ENCODE measurements at regions not wholly inside any gene's neighbourhood (a gene's known extent, or its start where the extent isn't known, plus 50 kb on each side); places are given as distances from the start of the nearest gene placed in this dataset.

- DNase-seq: no peak
These were observed 200.2 kb upstream of the ARHGAP20 start for GRCh38 chr11:110912437-110912836.

GRCh38 chr11:110910384-110910783 lies 198.1 kb upstream of the ARHGAP20 start:
- no peak for DNase-seq

DNA sequence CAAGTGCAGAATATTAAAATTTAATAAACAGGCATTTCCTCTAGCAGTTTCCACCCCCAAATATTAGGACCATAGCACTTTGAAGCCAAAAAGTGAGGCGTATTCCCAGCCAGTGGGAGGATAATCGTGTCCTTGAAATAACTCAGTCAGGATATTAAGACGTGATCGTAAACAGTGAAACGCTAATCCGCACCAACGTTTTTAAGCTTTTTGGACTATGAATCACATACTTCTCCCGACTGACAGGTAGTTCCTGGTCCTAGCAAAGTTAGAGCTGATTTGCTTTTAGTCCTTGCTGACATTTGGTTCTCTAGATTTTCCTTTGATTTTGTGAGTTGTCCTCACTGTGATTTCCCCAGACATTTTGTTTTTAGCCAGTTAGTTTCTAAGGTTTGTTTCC lies 197.1 kb upstream of the ARHGAP20 start:
- DNase-seq: no peak

- peak in 1 of 2 experiments; percentile 7 for DNase-seq
These were observed 196.3 kb upstream of the ARHGAP20 start for GRCh38 chr11:110908401-110909105.

DNA sequence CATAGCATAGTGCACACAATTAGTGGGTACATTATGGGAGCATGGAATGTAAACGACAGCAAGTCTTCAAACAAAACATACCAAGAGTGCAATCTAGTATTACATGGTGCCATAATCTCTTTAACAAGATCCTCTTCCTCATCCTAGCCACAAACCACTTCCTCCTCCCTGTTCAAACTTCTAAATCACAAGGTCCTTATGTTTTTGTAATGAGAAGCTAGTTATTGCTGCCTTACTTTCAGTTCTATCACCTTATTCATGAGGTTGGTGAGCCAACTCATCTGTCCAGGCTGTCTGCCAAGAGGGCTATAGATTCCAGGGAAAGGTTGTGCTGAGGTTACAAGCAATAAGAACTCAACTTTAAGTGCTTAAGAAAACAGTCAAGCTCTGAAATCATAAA lies 195.4 kb upstream of the ARHGAP20 start:
- DNase-seq: peak in 1 of 2 experiments; percentile 34

- DNase-seq: peak; percentile 8 to 24
These were observed 191.6 kb upstream of the ARHGAP20 start for GRCh38 chr11:110903830-110904229.

DNA sequence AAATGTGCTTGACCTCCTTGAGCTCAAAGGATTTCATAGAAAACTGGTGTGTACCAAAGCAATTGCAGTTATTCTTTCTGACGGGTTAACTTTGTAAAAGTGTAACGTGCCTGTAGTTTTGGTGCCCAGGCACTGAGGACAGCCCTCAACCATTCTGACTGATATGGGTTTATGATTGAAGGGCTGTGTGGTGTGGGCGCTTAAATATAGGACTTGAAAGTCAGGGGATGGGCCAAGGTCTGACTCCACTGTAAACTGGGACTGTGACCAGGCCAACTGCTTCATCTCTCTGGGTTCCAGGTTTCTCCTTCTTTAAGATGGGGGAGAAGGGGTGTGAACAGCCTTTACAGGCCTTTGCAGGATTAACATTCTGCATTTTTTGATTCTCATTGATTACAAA lies 191.1 kb upstream of the ARHGAP20 start:
- DNase-seq: no peak

GRCh38 chr11:110901441-110901840 lies 189.2 kb upstream of the ARHGAP20 start:
- DNase-seq: no peak

GRCh38 chr11:110900426-110900825 lies 188.2 kb upstream of the ARHGAP20 start:
- DNase-seq: no peak

DNA sequence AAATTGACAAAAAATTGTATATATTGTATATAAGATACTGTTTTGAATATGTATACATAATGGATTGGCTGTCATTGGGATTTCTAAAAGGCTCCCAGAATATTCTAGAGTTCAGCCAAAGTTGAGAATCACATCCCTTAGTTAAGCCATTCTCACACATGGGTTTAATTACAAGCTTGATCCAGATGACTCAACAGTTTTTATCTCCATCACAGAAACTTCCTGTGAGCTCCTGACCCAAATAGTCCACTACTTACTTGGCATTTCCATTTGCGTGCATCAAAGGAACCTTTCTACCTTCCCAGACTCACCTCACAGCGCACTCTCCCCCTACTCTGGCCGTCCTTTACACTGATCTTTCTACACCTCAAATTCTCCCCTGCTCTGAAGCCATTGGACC lies 184.8 kb upstream of the ARHGAP20 start:
- no peak for DNase-seq

GRCh38 chr11:110896358-110896757 lies 184.1 kb upstream of the ARHGAP20 start:
- no peak for DNase-seq

DNA sequence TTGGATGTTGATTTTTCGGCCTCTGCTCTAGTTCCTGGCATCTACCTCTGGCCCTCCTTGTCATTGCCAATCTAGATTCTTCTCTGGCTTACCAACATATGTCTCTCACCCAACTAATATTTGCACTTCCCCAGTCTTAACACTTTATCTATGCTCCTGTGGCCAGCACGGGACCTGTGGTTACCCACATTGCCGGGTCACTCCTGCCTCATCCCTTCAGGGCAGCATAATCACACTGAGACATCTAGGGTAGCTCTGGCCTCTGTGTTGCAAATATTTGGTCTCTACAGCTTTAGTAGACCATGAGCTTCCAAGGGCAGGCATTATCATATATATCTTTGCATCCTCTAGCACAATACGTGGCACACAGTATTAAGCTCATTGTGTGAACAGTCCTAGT lies 182.0 kb upstream of the ARHGAP20 start:
- no peak for DNase-seq

DNA sequence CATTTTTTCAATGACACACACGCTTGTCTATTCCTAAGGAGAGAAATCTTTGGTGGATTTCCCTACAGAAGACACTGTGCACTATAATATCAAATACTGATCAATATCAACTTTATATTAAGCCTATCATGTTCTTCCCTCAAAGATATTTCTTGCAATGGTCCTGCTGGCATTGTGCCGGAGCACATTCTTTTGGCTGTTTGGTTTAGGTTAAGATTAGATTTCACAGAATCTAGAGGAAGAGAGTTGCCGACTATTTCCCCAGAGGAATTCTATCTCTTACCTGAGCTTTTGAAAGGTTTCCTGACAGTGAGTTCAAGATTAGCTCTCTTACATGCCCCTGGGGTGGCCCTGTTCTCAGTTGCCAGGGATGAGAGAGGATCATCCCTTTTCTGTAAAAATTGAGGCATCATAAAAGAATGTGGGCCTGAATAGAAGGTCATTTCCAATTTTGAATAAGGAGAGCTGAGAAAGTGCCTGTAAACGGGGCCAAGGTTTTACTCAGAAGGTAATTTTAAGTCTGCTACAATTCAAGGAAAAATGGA lies 180.6 kb upstream of the ARHGAP20 start:
- no peak for DNase-seq

- no peak for DNase-seq
These were observed 179.2 kb upstream of the ARHGAP20 start for GRCh38 chr11:110891411-110891810.

DNA sequence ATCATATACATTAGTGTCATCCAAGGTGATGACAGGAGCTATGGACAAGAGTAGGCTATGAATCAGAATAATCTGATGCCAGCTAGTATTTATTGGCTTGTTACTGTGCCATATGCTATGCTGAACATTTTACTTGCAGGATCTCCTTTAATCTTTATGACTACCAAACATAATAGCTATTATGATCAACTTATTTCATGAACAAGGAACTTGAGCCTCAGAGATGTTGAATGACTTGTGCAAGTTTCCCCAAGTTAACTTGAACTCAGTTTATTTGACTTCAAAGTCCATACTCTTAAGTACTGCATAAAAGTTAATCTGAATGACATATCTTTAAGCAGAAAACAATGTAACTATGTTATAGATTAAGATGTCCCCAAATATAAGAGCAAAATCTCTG lies 178.8 kb upstream of the ARHGAP20 start:
- DNase-seq: no peak

GRCh38 chr11:110886288-110886970 lies 174.2 kb upstream of the ARHGAP20 start:
- DNase-seq: no peak

- DNase-seq: no peak
These were observed 171.0 kb upstream of the ARHGAP20 start for GRCh38 chr11:110883256-110883655.

- DNase-seq: no peak
These were observed 166.3 kb upstream of the ARHGAP20 start for GRCh38 chr11:110878513-110878912.

- DNase-seq: no peak
These were observed 162.3 kb upstream of the ARHGAP20 start for GRCh38 chr11:110874437-110875030.

DNA sequence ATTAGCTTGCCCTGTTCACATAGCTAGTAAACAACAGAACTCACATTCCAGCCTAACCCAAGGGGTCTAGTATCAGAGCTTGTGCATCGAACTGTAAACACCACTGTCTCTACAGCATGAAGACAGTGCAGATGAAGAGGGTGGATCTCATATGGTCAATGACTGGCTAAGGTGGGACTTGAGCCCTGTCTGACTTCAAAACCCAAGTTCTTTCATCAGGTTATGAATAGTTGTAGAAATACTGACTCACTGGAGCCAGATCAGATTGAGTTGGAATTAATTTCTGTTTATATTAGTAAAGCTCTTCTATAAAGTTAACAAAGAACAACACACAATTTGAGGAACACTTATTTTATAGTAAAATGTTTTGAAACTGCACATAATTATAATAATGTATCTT lies 161.7 kb upstream of the ARHGAP20 start:
- no peak for DNase-seq

DNA sequence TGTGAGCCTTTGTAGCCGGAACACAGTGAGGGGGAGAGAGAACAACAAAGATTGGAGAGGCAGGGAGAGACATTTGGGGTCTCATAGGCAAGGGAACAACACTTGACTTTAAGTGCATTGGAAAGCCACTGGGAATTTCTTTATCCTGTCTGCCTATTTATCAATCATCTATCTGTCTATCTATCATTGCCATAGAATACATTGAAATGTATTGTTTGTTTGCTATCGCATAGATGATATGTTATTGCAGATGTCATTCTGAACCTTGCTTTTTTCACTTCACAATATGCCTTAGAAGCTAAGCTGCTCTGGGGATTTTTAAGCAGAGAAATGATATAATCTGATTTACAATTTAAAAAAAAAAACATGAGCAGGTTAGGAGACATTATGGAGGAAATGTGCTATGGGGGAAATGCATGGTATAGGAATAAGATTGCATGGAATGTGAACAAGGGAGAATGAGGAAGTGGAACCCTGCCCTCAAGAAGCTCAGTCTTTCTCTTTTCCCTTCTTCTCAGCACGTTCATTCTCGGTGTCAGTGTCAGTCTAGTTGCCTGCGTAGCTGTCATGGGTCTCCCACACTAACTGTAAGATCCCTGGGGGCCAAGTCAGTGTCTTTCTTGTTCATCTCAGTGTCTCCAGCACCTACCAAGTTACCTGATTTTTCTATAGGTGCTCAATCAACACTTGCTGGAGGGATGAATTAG lies 158.7 kb upstream of the ARHGAP20 start:
- DNase-seq: no peak

- no peak for DNase-seq
These were observed 155.7 kb upstream of the ARHGAP20 start for GRCh38 chr11:110867951-110868350.

GRCh38 chr11:110866081-110866480 lies 153.8 kb upstream of the ARHGAP20 start:
- no peak for DNase-seq

Measured in NCI-H2081 (cell line).